Glomerular endothelial cell (primary cell): ENCODE measurements at regions not wholly inside any gene's neighbourhood (a gene's known extent, or its start where the extent isn't known, plus 50 kb on each side); places are given as distances from the start of the nearest gene placed in this dataset.

Experiments
- DNase-seq: peaks from one replicate; pipeline ENCODE4 v3.0.0-alpha.2; 2011; ENCODE audit warnings: low read depth, low spot score; ENCODE audit errors: extremely low read depth

DNA sequence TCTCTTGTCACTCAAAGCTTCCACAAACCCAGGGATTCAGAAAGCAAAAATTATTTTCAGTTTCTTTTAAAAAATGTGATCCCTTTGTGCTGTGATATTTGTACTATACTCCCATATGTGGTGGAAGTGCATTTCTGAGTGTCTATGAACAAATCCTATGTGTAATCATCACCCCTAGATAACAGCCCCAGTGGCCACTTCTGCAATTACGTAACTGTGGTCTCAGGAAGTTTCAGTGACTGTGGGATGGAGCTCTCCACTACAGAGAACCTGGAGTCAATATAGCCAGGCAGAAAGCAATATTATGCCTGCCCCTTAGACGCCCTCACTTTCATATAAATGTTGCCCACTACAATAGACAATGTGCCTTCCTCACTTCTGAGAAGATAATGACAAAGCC, 1101.7 kb upstream of the GHITM start:
- DNase-seq = no peak

DNA sequence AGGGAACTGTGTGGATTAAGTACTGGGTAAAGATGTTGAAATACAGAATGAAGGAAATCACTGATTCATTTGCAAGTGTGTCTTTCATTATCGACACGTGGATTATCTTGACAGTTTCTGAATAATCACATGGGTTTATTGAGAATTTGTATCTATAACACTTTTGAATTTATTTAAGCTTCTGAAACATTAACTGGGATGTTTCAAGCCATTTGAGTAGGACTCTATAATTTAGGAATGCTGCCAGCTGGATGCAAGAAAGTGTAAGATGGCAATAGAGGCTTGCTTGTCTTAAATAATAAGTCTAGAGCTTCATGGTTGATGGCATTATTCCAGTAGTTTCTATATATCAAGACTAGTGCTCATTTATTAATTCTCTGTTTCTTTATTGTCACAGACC, 1100.7 kb upstream of the GHITM start:
- no peak for DNase-seq

DNA sequence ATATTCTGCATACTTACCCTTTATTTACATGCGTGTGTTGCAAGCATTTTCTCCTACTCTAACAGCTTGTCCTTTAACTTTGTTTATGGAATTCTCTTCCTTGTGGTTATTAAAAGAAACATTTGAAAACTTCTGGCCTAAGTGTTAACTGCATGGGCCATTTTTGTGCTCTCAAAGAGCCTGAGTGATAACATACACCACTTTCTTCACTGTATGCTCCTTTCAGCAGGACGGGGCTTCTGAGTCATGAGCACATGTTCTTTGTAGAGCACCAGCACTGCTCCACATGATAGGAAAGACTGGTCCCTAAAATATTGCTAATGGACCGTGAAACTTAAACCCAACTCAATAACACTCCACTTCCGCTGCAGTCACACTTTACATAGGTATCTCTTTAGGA, 1093.6 kb upstream of the GHITM start:
- no peak for DNase-seq

DNA sequence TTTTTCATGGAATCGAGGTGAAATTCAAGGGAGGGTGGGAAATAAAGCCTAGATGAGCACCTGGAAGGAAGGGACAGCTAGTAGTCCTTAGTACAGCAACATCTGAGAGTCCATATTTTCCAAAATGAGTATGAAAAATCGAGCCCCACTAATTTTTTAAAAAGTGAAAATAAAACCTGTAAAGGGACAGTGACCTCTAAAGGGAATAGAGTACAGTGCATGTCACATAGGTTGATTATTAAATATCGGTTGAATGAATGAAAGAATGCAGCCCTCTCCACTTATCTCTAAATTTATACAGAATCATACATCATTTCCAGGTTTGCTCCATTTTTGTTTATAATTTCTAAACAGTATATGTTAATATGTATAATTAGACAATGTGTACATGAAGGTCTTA, 1088.5 kb upstream of the GHITM start:
- no peak for DNase-seq

DNA sequence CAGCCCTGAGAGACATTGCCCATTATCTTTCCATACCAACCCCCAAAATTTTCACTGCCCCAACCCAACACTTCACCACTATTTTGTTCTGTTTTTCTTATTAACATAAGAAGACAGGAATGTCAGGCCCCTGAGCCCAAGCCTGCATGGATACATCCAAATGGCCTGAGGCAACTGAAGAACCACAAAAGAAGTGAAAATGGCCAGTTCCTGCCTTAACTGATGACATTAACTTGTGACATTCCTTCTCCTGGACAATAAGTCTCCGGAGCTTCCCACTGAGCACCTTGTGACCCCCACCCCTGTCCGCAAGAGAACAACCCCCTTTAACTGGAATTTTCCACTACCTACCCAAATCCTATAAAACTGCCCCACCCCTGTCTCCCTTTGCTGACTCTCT, 1076.4 kb upstream of the GHITM start:
- DNase-seq = no peak

DNA sequence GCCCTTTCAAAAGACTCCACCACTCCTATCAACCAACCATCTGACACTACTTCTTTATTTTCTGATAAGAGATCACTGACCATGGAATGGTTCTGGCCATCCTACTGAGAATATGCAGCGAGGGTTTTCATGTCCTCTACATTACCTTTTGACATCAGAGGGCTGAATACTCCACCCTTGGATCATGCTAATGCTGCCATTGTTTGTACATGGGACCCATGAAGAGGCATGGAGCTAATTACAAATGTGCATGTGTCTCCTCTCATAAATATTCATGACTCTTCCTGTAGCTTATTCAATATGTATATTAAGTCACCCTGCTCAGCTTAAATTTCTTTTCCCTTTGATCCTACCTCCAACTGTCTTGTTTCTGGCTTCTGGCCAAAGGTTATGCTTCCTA, 1065.8 kb upstream of the GHITM start:
- DNase-seq = no peak

DNA sequence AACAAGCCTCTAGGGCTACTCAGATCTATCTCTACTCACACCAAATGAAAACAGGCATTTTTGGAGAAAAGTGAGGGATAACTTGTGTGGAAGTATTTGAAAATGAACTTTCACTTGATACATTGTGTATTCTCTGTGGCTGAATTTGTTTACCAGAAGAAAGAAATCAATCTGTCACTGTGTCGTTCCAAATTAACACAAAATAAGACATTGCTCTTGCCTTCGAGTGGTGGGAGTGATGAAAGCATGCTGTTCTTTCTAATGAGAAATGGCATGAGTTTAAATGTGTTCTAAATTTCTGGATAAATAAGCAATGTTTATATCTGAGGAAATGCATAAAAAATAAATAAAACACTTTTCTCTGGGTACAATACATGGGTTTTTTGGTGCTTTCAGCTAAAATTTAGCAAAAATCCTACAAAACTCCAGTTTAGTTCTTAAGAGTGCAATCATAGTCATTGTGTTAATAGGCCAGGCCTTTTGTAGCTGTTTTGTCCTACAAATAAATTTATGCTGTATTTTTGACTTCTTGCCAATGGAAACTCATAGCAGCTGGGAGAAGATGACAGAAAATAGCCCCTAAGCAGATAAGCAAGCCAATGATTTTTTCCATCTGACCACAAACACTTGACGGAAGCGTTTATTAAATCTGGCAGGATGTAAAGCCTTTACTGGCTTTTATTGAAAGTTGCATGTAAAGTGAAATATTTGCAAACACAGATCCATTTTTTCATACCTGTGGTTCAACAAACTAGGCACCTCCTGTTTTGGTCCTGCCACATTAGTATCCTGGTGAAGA, 1064.1 kb upstream of the GHITM start:
- no peak for DNase-seq

DNA sequence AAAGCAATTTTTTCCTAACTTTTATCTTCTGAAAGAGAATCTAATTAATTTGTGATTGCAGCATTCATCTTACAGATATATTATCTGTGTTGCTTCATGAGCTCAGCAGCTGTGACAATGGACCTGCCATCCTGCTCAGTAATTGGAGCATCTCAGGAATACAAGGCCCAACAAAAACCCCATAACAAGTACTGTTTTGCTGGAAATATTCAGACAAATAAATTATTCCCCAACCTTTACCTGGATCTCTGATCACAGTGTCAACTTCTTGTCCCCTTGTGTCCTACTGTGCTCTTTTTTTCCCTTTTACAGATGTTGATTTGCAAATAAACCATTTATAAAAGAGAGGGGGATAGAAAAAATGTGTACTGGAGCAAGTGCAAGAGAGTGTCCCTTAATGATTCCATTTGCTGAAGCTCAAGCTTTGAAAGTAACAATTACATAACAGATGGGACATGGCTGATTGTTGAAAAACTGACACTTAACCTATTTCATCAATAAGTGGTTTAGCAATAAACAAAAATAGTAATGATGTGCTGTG, 1063.4 kb upstream of the GHITM start:
- no peak for DNase-seq

DNA sequence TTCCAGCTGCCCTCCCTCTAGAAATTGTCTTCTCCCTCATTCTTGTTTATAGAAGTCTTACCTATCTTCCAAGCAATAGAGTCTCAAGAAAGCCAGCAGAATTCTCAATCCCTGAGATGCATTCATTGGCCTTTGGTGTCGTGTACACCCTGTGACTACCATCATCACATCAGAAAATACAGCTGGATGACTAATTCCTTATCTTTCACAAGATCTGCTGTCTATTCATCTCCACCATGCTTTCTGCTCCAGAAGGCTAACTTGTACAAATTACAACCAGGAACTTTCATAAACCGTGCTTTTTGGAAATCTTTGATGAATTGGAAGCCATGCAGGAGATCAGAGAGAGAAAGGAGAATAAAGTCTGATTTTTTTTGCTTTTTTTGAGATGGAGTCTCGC, 1062.9 kb upstream of the GHITM start:
- DNase-seq = no peak

DNA sequence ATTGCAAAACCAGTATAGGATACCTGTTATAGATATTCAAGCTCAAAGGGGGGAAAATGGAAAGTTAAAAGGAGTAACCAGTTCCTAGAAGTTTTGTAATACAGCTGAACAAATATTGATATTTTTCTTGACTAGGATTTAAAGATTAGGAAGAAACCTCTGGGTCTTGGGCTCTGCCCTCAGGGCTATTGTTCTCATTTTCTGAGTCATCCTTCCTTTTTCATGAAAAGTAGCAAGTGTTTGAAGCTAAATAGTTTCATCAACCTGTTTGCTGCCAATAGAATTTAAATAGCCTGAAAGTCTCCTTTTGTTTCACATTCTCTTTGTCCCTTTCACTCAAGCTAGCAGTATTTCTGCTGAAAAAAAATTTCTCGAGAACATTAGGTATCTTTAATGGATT, 1061.1 kb upstream of the GHITM start:
- DNase-seq = no peak

DNA sequence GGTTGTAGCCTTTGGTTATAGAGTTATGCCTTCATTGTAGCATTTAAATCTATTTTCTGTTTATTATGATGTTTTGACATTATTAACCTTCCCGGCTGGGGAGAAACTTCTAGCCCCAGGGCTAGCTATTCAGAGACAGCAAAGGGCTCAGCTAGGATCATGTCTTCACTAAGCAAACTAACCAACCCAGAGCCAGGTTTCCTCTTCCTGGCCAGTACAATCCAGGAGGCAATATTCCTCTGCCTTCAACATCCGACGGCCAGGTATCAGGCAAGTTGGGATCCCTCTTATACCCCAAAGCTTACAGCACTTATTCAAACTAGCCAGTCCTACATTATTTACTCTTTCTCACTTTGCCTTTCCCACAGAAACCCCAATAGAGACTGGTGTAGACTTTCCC, 1060.7 kb upstream of the GHITM start:
- DNase-seq = no peak

DNA sequence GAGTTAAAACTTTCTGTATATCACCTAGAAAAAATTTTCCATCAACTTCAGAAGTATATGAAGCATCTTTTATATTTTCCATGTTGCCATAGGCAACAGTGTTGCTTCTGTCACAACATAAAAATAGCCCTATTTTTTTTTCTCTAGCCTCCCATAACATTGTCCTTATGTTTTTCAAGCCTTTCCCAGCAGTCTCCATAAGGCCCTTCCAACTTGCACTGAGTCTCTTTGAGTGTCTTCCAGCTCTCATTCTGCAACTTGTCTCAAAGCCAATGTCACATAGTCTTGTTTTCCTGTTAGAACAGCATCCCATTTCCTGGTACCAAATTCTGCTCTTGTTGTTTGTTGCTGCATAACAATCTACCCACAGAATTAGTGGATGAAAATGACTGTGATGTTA, 1055.5 kb upstream of the GHITM start:
- DNase-seq = no peak

DNA sequence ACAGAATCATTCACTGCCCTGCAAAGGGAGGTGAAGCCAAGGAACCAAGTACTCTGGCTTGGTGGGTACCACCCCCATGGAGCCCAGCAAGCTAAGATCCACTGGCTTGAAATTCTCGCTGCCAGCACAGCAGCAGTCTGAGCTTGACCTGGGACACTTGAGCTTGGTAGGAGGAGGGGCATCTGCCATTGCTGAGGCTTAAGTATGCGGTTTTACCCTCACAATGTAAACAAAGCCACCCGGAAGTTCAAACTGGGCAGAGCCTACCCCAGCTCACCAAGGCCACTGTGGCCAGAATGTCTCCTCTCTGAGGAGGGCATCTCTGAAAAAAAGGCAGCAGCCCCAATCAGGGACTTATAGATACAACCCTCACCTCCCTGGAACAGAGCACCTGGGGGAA, 1050.0 kb upstream of the GHITM start:
- DNase-seq = no peak

DNA sequence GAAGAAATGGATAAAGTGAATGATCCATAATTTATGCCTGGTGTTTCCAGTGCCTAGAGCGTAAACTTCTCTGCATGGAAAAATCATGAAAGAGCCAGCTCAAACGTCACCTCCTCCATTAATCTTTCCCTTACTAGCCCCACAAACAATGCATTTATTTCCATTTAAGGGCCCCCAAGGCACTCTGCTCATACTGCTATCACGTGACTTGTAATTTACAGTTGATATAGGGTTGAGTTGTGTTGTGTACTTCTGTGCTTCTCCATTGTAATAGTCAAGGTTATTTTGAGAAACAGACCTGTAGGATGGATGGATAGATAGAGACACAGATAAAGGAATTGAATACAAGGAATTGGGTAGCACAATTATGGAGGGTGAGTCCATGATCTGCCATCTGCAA, 1034.7 kb upstream of the GHITM start:
- DNase-seq = no peak

DNA sequence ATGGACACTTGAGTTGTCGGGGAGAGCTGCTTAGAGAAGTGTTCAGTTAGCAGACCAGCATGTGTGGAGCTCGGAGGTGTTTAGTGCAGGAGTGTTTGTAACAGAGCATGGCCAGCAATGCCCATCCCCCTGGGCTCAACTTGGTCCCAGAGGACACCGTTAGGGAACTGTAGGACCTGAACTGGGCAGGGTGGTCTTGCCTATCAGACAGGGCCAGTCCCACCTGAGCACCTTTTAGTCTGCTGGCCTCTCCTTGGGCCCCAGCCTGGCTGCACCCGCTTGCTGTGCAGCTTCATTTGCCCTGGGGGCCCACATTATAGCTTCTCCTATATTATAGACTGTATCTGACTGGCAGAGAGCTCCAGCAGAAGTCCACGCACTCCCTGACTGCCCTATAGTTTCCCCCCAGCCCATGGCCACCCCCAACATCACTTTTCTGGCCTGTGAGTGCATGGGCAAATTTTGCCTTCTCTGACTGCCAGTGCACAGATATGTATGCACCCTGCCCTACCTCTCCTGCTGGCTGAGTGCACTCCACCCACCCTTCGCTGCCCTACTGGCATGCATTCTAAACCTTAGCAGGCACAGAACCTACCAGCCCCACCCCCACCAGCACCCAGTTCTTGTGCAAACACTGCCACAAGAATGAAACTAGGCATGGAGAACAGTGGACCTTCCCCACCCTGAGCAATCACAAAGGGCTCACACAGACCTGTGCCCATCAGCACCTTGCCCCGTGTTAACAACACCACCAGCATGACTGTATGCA, 1030.6 kb upstream of the GHITM start:
- no peak for DNase-seq

DNA sequence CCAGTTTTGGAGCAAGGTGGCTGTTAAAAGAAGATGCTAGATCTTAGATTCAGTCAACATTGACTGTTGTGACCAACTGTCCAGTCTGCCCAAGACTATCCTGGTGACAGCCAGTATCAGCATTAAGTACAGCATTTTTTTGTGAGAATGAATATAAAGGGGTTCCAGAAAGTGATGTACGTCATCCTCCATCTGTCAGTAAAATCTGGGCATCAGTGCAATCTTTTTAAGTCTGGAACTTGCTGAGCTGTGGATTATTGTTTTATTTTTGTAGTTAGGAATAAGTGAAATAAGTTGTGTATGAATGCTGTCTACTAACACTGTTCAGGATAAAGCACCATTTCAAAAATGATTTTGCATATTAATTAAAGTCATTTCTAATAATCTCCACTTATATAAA, 1020.0 kb upstream of the GHITM start:
- DNase-seq = no peak

DNA sequence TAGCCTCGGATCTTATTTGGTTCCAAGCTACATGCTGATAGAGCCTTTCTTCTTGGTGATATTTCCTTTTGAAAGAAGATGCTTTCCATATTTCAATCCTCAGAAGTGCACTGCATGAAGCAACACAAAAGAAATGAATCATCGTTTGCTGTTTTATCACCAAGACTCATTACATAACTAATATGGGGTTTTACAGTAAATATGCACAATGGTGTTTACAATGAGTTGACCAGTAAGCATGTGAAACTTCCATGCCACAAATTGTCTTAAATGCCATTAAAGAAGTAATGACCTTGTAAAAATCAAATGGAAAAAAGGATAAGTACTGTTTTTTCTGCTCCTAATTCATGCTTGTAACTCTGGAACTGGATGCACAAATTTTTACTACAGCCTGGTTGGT, 1017.0 kb upstream of the GHITM start:
- DNase-seq = no peak

DNA sequence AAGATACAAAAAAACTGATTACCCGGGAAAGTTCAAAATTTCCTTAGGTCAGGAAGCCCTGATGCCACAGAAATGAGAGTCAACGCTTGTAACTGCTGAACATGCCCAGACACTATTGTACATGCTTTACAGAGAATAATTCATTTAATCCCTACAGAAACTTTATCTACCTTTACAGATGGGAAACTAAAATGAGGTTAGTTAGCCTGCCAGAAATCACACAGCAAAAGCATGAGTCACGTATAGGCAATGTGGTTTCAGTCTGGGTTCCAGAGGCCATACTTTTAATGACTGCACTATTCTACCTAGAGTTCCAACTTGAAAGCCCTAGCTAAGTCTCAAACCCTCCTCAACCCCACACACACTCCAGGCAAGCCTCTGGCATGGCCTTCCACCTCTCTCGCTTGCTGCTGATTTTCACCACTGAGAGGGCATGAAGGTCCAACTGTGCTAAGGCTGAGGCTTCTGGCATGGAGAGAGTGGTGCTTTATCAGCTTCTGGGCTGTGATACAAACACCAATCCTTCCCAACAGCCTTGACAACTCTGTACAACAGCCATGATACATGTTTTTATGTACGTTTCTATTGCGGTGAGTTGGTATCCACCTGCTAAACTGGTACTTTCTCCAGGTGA, 1011.2 kb upstream of the GHITM start:
- no peak for DNase-seq

DNA sequence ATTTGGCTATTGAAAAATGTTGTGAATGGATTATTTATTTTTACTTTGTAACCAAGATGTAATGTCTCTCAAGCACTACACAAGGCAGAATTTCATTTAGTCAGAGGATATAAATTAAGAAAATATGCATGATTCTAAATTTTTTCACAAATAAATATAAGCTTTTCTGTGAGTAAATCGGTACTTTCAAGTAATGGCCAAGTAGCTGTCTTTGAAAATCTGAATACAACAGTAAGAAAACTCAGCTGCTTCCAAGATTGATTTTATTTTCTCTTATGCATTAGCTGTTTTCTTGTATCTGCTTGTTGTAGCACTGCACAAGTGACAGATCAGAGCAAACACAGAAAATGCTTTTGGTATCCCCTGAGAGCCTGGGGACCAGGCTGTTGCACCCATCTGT, 998.5 kb upstream of the GHITM start:
- DNase-seq = no peak

DNA sequence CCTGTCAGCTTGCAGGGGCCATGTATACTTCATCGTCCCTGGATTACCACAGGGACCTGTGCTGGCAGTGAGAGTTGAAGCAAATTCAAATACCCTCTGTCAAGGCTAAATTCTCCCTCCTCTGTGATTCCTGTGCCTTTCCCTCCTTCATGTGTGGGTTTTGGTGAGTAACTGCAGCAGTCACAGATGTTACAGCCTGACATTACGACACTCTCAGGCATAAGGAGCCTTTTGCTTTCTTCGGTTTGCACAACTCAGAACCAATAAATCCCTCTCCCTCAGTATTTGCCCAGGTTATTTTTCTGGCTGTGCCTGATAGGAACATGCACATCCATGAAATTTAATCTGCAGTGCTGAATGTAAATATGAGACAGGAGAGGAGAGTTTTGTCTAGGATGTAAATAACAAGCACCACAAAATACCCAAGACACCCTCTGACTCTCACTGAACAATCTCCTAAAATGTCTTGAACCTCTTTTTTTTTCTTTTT, 997.2 kb upstream of the GHITM start:
- no peak for DNase-seq

DNA sequence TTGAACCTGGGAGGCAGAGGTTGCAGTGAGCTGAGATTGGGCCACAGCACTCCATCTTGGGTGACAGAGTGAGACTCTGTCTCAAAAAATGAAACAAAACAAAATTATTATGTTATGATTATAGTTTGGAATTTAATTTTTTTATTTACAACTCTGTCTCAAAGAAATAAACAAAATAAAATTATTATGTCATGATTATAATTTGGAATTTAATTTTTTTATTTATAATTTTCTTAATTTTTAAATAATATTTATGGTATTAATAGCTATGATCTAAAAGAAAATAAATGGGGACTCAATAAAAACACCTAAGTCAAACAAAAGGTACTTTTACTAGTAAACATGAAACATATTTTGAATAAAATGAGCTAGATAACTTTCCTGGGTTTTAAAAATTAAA, 994.8 kb upstream of the GHITM start:
- no peak for DNase-seq

DNA sequence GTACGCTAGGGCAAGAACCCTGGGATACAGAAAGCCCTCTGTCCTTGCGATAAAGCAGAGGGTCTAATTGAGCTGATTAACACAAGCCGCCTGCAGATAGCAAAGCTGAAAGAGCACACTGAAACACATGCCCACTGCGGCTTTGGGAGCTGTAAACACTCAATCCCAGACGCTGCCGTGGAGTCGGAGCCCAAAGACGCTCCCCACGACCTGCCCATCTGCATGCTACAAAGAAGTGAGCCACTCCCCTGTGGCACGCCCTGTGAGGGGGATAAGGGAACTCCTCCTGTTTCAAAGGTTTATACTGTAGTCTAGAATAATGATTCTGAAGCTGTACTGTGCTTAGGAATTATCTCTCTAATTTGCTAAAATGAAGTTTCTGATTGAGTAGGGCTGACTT, 985.6 kb upstream of the GHITM start:
- no peak for DNase-seq
